ENCODE measurements at regions not wholly inside any gene's neighbourhood (a gene's known extent, or its start where the extent isn't known, plus 50 kb on each side); places are given as distances from the start of the nearest gene placed in this dataset.
A peak's percentile ranks its signal among the peaks of the same experiment; 100 is the strongest.
"Not testable (repeated sequence)": the region's sequence is repeated elsewhere in the genome, so short reads cannot be mapped to it uniquely, and the experiment has no call there.

- no peaks in the 10 kb centered on the region for H3K9me3 ChIP-seq (ENCODE audit: insufficient read depth, low read length)
- no peak overlapping the region for H3K4me3 ChIP-seq (ENCODE audit: insufficient read length, low read depth)
- DNase-seq (ENCODE audit: low read depth, low spot score) = no peak
- no peaks in the 10 kb centered on the region for H3K27me3 ChIP-seq (ENCODE audit: insufficient read depth, insufficient read length)
- H3K9ac ChIP-seq (ENCODE audit: insufficient read length, low read depth) = no peak overlapping the region
- peaks cover 4% of the 10 kb centered on the region for H3K4me1 ChIP-seq (ENCODE audit: insufficient read depth, insufficient read length)
- TF ChIP-seq ZNF274 (IDR thresholded peaks at IDR 0.05; ENCODE audit: low read depth, low read length) = no peak
- TF ChIP-seq SUZ12 (IDR thresholded peaks at IDR 0.05; ENCODE audit: extremely low read depth, insufficient read depth, insufficient read length) = no peak
- no peak for TF ChIP-seq YY1 (IDR thresholded peaks at IDR 0.05; ENCODE audit: insufficient read depth, insufficient read length)
- no peaks in the 10 kb centered on the region for H3K36me3 ChIP-seq (ENCODE audit: insufficient read depth, insufficient read length, low read length)
Measured at GRCh38 chr10:120791316-120791715, 59.8 kb upstream of the WDR11 start.

GRCh38 chr10:120793088-120793487 is 58.1 kb upstream of the WDR11 start:
- DNase-seq (ENCODE audit: low read depth, low spot score) = no peak
- Histone ChIP-seq H3K9ac (ENCODE audit: insufficient read length, low read depth) (no peak overlapping the region), H3K27me3 (ENCODE audit: insufficient read depth, insufficient read length) (no peaks in the 10 kb centered on the region), H3K9me3 (ENCODE audit: insufficient read depth, low read length) (peaks cover 10% of the 10 kb centered on the region; the same call in 1 of the 2 replicates), H3K4me3 (ENCODE audit: insufficient read length, low read depth) (no peak overlapping the region), H3K4me1 (ENCODE audit: insufficient read depth, insufficient read length) (peaks cover 4% of the 10 kb centered on the region), H3K36me3 (ENCODE audit: insufficient read depth, insufficient read length, low read length) (no peaks in the 10 kb centered on the region)
- no peak for TF ChIP-seq YY1 (IDR thresholded peaks at IDR 0.05; ENCODE audit: insufficient read depth, insufficient read length)
- no peak for TF ChIP-seq ZNF274 (IDR thresholded peaks at IDR 0.05; ENCODE audit: low read depth, low read length)
- TF ChIP-seq SUZ12 (IDR thresholded peaks at IDR 0.05; ENCODE audit: extremely low read depth, insufficient read depth, insufficient read length) = no peak

GRCh38 chr10:120794390-120794789 is 56.8 kb upstream of the WDR11 start:
- no peak for TF ChIP-seq YY1 (IDR thresholded peaks at IDR 0.05; ENCODE audit: insufficient read depth, insufficient read length)
- no peak for TF ChIP-seq ZNF274 (IDR thresholded peaks at IDR 0.05; ENCODE audit: low read depth, low read length)
- TF ChIP-seq SUZ12 (IDR thresholded peaks at IDR 0.05; ENCODE audit: extremely low read depth, insufficient read depth, insufficient read length) = no peak
- DNase-seq (ENCODE audit: low read depth, low spot score) = no peak
- Histone ChIP-seq H3K4me1 (ENCODE audit: insufficient read depth, insufficient read length) (peaks cover 4% of the 10 kb centered on the region), H3K9ac (ENCODE audit: insufficient read length, low read depth) (no peak overlapping the region), H3K4me3 (ENCODE audit: insufficient read length, low read depth) (no peak overlapping the region), H3K27me3 (ENCODE audit: insufficient read depth, insufficient read length) (no peaks in the 10 kb centered on the region), H3K36me3 (ENCODE audit: insufficient read depth, insufficient read length, low read length) (no peaks in the 10 kb centered on the region), H3K9me3 (ENCODE audit: insufficient read depth, low read length) (peaks cover 15% of the 10 kb centered on the region; the same call in 1 of the 2 replicates)

- peaks cover 15% of the 10 kb centered on the region; the same call in 1 of the 2 replicates for H3K9me3 ChIP-seq (ENCODE audit: insufficient read depth, low read length)
- H3K9ac ChIP-seq (ENCODE audit: insufficient read length, low read depth); H3K36me3 ChIP-seq (ENCODE audit: insufficient read depth, insufficient read length, low read length); H3K27me3 ChIP-seq (ENCODE audit: insufficient read depth, insufficient read length); DNase-seq (ENCODE audit: low read depth, low spot score); H3K4me1 ChIP-seq (ENCODE audit: insufficient read depth, insufficient read length); H3K4me3 ChIP-seq (ENCODE audit: insufficient read length, low read depth): not testable (repeated sequence)
Measured at GRCh38 chr10:120798276-120798675, 52.9 kb upstream of the WDR11 start.

- TF ChIP-seq ZNF274 (IDR thresholded peaks at IDR 0.05; ENCODE audit: low read depth, low read length) (no peak), SUZ12 (IDR thresholded peaks at IDR 0.05; ENCODE audit: extremely low read depth, insufficient read depth, insufficient read length) (no peak), YY1 (IDR thresholded peaks at IDR 0.05; ENCODE audit: insufficient read depth, insufficient read length) (no peak)
Measured at GRCh38 chr10:120799849-120800248, 51.3 kb upstream of the WDR11 start.

GRCh38 chr10:120800528-120801323 is 50.4 kb upstream of the WDR11 start:
- DNase-seq (ENCODE audit: low read depth, low spot score) = peak; percentile 63
- H3K9ac ChIP-seq (ENCODE audit: insufficient read length, low read depth) = no peak overlapping the region
- no peaks in the 10 kb centered on the region for H3K36me3 ChIP-seq (ENCODE audit: insufficient read depth, insufficient read length, low read length)
- no peaks in the 10 kb centered on the region for H3K27me3 ChIP-seq (ENCODE audit: insufficient read depth, insufficient read length)
- H3K4me1 ChIP-seq (ENCODE audit: insufficient read depth, insufficient read length) = peaks cover 5% of the 10 kb centered on the region
- TF ChIP-seq SUZ12 (IDR thresholded peaks at IDR 0.05; ENCODE audit: extremely low read depth, insufficient read depth, insufficient read length) = no peak
- TF ChIP-seq YY1 (IDR thresholded peaks at IDR 0.05; ENCODE audit: insufficient read depth, insufficient read length) = no peak
- TF ChIP-seq ZNF274 (IDR thresholded peaks at IDR 0.05; ENCODE audit: low read depth, low read length) = no peak
- H3K9me3 ChIP-seq (ENCODE audit: insufficient read depth, low read length) = peaks cover 15% of the 10 kb centered on the region; the same call in 1 of the 2 replicates
- H3K4me3 ChIP-seq (ENCODE audit: insufficient read length, low read depth) = no peak overlapping the region

More at GRCh38 chr10:120799849-120800248, 51.3 kb upstream of the WDR11 start:
- DNase-seq (ENCODE audit: low read depth, low spot score) = no peak
- no peak overlapping the region for H3K4me3 ChIP-seq (ENCODE audit: insufficient read length, low read depth)
- H3K36me3 ChIP-seq (ENCODE audit: insufficient read depth, insufficient read length, low read length) = no peaks in the 10 kb centered on the region
- peaks cover 5% of the 10 kb centered on the region for H3K4me1 ChIP-seq (ENCODE audit: insufficient read depth, insufficient read length)
- H3K9me3 ChIP-seq (ENCODE audit: insufficient read depth, low read length) = peaks cover 15% of the 10 kb centered on the region; the same call in 1 of the 2 replicates
- H3K27me3 ChIP-seq (ENCODE audit: insufficient read depth, insufficient read length) = no peaks in the 10 kb centered on the region
- H3K9ac ChIP-seq (ENCODE audit: insufficient read length, low read depth) = no peak overlapping the region

All from NT2/D1 (cell line).